Activated CD8-positive, alpha-beta memory T cell treated with anti-CD3 and anti-CD28 coated beads, Interleukin-2, amount 10 ng/mL, durations not matched to agents 7 days and 5 days (primary cell): ENCODE measurements at regions not wholly inside any gene's neighbourhood (a gene's known extent, or its start where the extent isn't known, plus 50 kb on each side); places are given as distances from the start of the nearest gene placed in this dataset.

Experiments
- ATAC-seq: fragments of 150-1000 bp; cut with Tn5 transposase; one replicate; pipeline ENCODE4 v1.10.0; 2021; ENCODE audit warnings: moderate library complexity
- CTCF ChIA-PET: fragments of 350-600 bp; sonication (Branson Sonifier 250); formaldehyde crosslinking; loops from one replicate; lab custom pipeline; 2021; ENCODE audit warnings: antibody characterized with exemption; lab: Charles Lee
- DNase-seq: peaks from one replicate; pipeline ENCODE4 v3.0.0-alpha.2; 2020
- H3K27ac Mint-ChIP-seq: one replicate; pipeline ENCODE4 v1.8.0; 2021; ENCODE audit warnings: mild to moderate bottlenecking, mixed read lengths
- H3K27me3 Mint-ChIP-seq: one replicate; pipeline ENCODE4 v1.8.0; 2021; ENCODE audit warnings: mixed read lengths
- H3K36me3 Mint-ChIP-seq: one replicate; pipeline ENCODE4 v1.8.0; 2021; ENCODE audit warnings: mild to moderate bottlenecking, mixed read lengths
- H3K4me1 Mint-ChIP-seq: one replicate; pipeline ENCODE4 v1.8.0; 2021; ENCODE audit warnings: mixed read lengths
- H3K4me3 Mint-ChIP-seq: one replicate; pipeline ENCODE4 v1.8.0; 2021; ENCODE audit warnings: mild to moderate bottlenecking, moderate library complexity, mixed read lengths
- H3K9me3 Mint-ChIP-seq: one replicate; pipeline ENCODE4 v1.8.0; 2022; ENCODE audit warnings: low read depth, mixed read lengths

GRCh38 chr18:72470391-72470790 is 73.8 kb downstream of the CBLN2 start:
- Mint-ChIP-seq H3K4me1 (no peaks in the 10 kb centered on the region), H3K27me3 (no peaks in the 10 kb centered on the region), H3K9me3 (peaks cover 4% of the 10 kb centered on the region), H3K27ac (no peak overlapping the region), H3K4me3 (no peak overlapping the region), H3K36me3 (no peaks in the 10 kb centered on the region)
- DNase-seq (no peak), ATAC-seq (no peak)
- CTCF ChIA-PET: no interaction called here

- Mint-ChIP-seq H3K4me3 (no peak overlapping the region), H3K4me1 (no peaks in the 10 kb centered on the region), H3K36me3 (no peaks in the 10 kb centered on the region), H3K27ac (no peak overlapping the region), H3K9me3 (peaks cover 3% of the 10 kb centered on the region), H3K27me3 (no peaks in the 10 kb centered on the region)
- DNase-seq: no peak
- CTCF ChIA-PET: no interaction called here
- no peak for ATAC-seq
Observed at GRCh38 chr18:72468021-72468710, 76.0 kb downstream of the CBLN2 start.

GRCh38 chr18:72460210-72460680 is 83.9 kb downstream of the CBLN2 start:
- Mint-ChIP-seq H3K4me1 (no peaks in the 10 kb centered on the region), H3K9me3 (peaks cover 2% of the 10 kb centered on the region)

GRCh38 chr18:72458271-72458670 is 85.9 kb downstream of the CBLN2 start:
- peaks cover 8% of the 10 kb centered on the region for H3K9me3 Mint-ChIP-seq
- H3K4me1 Mint-ChIP-seq: no peaks in the 10 kb centered on the region
- ATAC-seq: no peak
- no peak overlapping the region for H3K27ac Mint-ChIP-seq
- CTCF ChIA-PET: no interaction called here
- H3K27me3 Mint-ChIP-seq: no peaks in the 10 kb centered on the region
- no peak overlapping the region for H3K4me3 Mint-ChIP-seq
- no peaks in the 10 kb centered on the region for H3K36me3 Mint-ChIP-seq
- DNase-seq: no peak

More at GRCh38 chr18:72460210-72460680, 83.9 kb downstream of the CBLN2 start:
- CTCF ChIA-PET: no interaction called here
- no peaks in the 10 kb centered on the region for H3K27me3 Mint-ChIP-seq
- H3K4me3 Mint-ChIP-seq: no peak overlapping the region
- ATAC-seq (no peak), DNase-seq (no peak)
- no peaks in the 10 kb centered on the region for H3K36me3 Mint-ChIP-seq
- no peak overlapping the region for H3K27ac Mint-ChIP-seq

GRCh38 chr18:72456802-72457201 is 87.3 kb downstream of the CBLN2 start:
- Mint-ChIP-seq H3K27ac (no peak overlapping the region), H3K36me3 (no peaks in the 10 kb centered on the region), H3K4me3 (no peak overlapping the region), H3K4me1 (no peaks in the 10 kb centered on the region), H3K9me3 (peaks cover 17% of the 10 kb centered on the region), H3K27me3 (no peaks in the 10 kb centered on the region)
- DNase-seq (no peak), ATAC-seq (no peak)
- CTCF ChIA-PET: no interaction called here

GRCh38 chr18:72452328-72452727 is 91.8 kb downstream of the CBLN2 start:
- Mint-ChIP-seq H3K4me3 (no peak overlapping the region), H3K27me3 (no peaks in the 10 kb centered on the region), H3K4me1 (no peaks in the 10 kb centered on the region), H3K9me3 (peaks cover 23% of the 10 kb centered on the region), H3K36me3 (no peaks in the 10 kb centered on the region), H3K27ac (no peak overlapping the region)
- DNase-seq (no peak), ATAC-seq (no peak)
- CTCF ChIA-PET: no interaction called here

- no peaks in the 10 kb centered on the region for H3K27me3 Mint-ChIP-seq
- H3K36me3 Mint-ChIP-seq: no peaks in the 10 kb centered on the region
- CTCF ChIA-PET: no interaction called here
Observed at GRCh38 chr18:72444798-72445155, 99.4 kb downstream of the CBLN2 start.

GRCh38 chr18:72444111-72444797 is 99.9 kb downstream of the CBLN2 start:
- no peak overlapping the region for H3K4me3 Mint-ChIP-seq
- DNase-seq (no peak), ATAC-seq (no peak)
- H3K9me3 Mint-ChIP-seq: peaks cover 8% of the 10 kb centered on the region
- no peaks in the 10 kb centered on the region for H3K36me3 Mint-ChIP-seq
- CTCF ChIA-PET: no interaction called here
- H3K27me3 Mint-ChIP-seq: no peaks in the 10 kb centered on the region
- no peaks in the 10 kb centered on the region for H3K4me1 Mint-ChIP-seq
- no peak overlapping the region for H3K27ac Mint-ChIP-seq

More at GRCh38 chr18:72444798-72445155, 99.4 kb downstream of the CBLN2 start:
- no peaks in the 10 kb centered on the region for H3K4me1 Mint-ChIP-seq
- DNase-seq (no peak), ATAC-seq (no peak)
- H3K4me3 Mint-ChIP-seq: no peak overlapping the region
- no peak overlapping the region for H3K27ac Mint-ChIP-seq
- H3K9me3 Mint-ChIP-seq: peaks cover 9% of the 10 kb centered on the region

- Mint-ChIP-seq H3K4me1 (no peaks in the 10 kb centered on the region), H3K4me3 (no peak overlapping the region), H3K9me3 (peaks cover 9% of the 10 kb centered on the region), H3K36me3 (no peaks in the 10 kb centered on the region), H3K27ac (no peak overlapping the region), H3K27me3 (no peaks in the 10 kb centered on the region)
- DNase-seq (no peak), ATAC-seq (no peak)
- CTCF ChIA-PET: no interaction called here
Observed at GRCh38 chr18:72436401-72436800, 107.7 kb downstream of the CBLN2 start.

GRCh38 chr18:72433756-72434155 is 110.4 kb downstream of the CBLN2 start:
- DNase-seq (no peak), ATAC-seq (no peak)
- Mint-ChIP-seq H3K36me3 (no peaks in the 10 kb centered on the region), H3K27ac (no peak overlapping the region), H3K4me3 (no peak overlapping the region), H3K9me3 (peaks cover 9% of the 10 kb centered on the region), H3K4me1 (no peaks in the 10 kb centered on the region), H3K27me3 (no peaks in the 10 kb centered on the region)
- CTCF ChIA-PET: no interaction called here

GRCh38 chr18:72427721-72428120 is 116.4 kb downstream of the CBLN2 start:
- H3K9me3 Mint-ChIP-seq: peaks cover 6% of the 10 kb centered on the region
- no peak for ATAC-seq
- H3K27ac Mint-ChIP-seq: no peak overlapping the region
- H3K4me3 Mint-ChIP-seq: no peak overlapping the region
- H3K27me3 Mint-ChIP-seq: no peaks in the 10 kb centered on the region
- CTCF ChIA-PET: no interaction called here
- no peak for DNase-seq
- no peaks in the 10 kb centered on the region for H3K4me1 Mint-ChIP-seq
- no peaks in the 10 kb centered on the region for H3K36me3 Mint-ChIP-seq

- H3K4me3 Mint-ChIP-seq: no peak overlapping the region
- no peaks in the 10 kb centered on the region for H3K36me3 Mint-ChIP-seq
- no peaks in the 10 kb centered on the region for H3K4me1 Mint-ChIP-seq
- no peak overlapping the region for H3K27ac Mint-ChIP-seq
- no peaks in the 10 kb centered on the region for H3K27me3 Mint-ChIP-seq
- no peak for ATAC-seq
- CTCF ChIA-PET: no interaction called here
- peaks cover 12% of the 10 kb centered on the region for H3K9me3 Mint-ChIP-seq
- no peak for DNase-seq
Observed at GRCh38 chr18:72419914-72420313, 124.2 kb downstream of the CBLN2 start.

GRCh38 chr18:72412927-72413326 is 131.2 kb downstream of the CBLN2 start:
- Mint-ChIP-seq H3K4me3 (no peak overlapping the region), H3K27me3 (no peaks in the 10 kb centered on the region), H3K9me3 (no peaks in the 10 kb centered on the region), H3K27ac (no peak overlapping the region), H3K36me3 (no peaks in the 10 kb centered on the region), H3K4me1 (no peaks in the 10 kb centered on the region)
- CTCF ChIA-PET: no interaction called here
- no peak for DNase-seq
- no peak for ATAC-seq

GRCh38 chr18:72411261-72411660 is 132.9 kb downstream of the CBLN2 start:
- CTCF ChIA-PET: no interaction called here
- ATAC-seq: no peak
- no peaks in the 10 kb centered on the region for H3K9me3 Mint-ChIP-seq
- H3K4me3 Mint-ChIP-seq: no peak overlapping the region
- H3K4me1 Mint-ChIP-seq: no peaks in the 10 kb centered on the region
- no peaks in the 10 kb centered on the region for H3K27me3 Mint-ChIP-seq
- H3K36me3 Mint-ChIP-seq: no peaks in the 10 kb centered on the region
- no peak overlapping the region for H3K27ac Mint-ChIP-seq
- DNase-seq: no peak
